B cell (primary cell): ENCODE measurements at regions not wholly inside any gene's neighbourhood (a gene's known extent, or its start where the extent isn't known, plus 50 kb on each side); places are given as distances from the start of the nearest gene placed in this dataset.

Source experiments
- ATAC-seq: fragments of 200-7000 bp; cut with Tn5 transposase; one replicate; pipeline ENCODE4 v1.10.0; 2021; ENCODE audit warnings: low read depth, mild to moderate bottlenecking, moderate number of reproducible peaks, moderate library complexity
- CTCF ChIA-PET: fragments of 350-600 bp; sonication (Branson Sonifier 250); formaldehyde crosslinking; loops from one replicate; lab custom pipeline; 2021; ENCODE audit warnings: antibody characterized with exemption, inconsistent platforms; lab: Charles Lee
- POLR2A ChIA-PET: fragments of 350-600 bp; sonication (Branson Sonifier 250); formaldehyde crosslinking; loops from one replicate; lab custom pipeline; 2021; ENCODE audit warnings: antibody characterized with exemption; lab: Charles Lee
- DNase-seq: peaks from one replicate; pipeline ENCODE4 v3.0.0; 2013
- H2AFZ ChIP-seq: 2 replicates; pipeline ENCODE4 v1.6.1; 2012; ENCODE audit warnings: mild to moderate bottlenecking, low read depth, low read length; ENCODE audit not compliant: insufficient read depth, poor library complexity, severe bottlenecking
- H3K27ac ChIP-seq, 2 donors: 1 replicate in 1 of 2; 2 replicates in 1 of 2; pipeline ENCODE4 v1.5.1; 2012 to 2013; ENCODE audit warnings: low read length in 2 of 2, mild to moderate bottlenecking in 2 of 2, moderate library complexity in 1 of 2
- H3K27me3 ChIP-seq, 4 experiments: fragments of 200-600 bp in 1 of 4; sonication (generic) in 1 of 4; replicated peaks in 1 of 4; 1 replicate in 2 of 4; 2 replicates in 2 of 4; pipeline versions ENCODE4 v1.6.1 to v1.7.0; 2013 to 2016; ENCODE audit warnings: low read length in 3 of 4, mild to moderate bottlenecking in 2 of 4, mixed read lengths in 1 of 4, moderate library complexity in 1 of 4; ENCODE audit not compliant: insufficient read depth in 4 of 4, control insufficient read depth in 3 of 4; ENCODE audit errors: control extremely low read depth in 1 of 4
- H3K36me3 ChIP-seq, 2 experiments: replicated peaks in 1 of 2; 1 replicate in 1 of 2; 2 replicates in 1 of 2; pipeline versions ENCODE4 v1.6.1 to v1.7.1; 2013; ENCODE audit warnings: low read length in 1 of 2; ENCODE audit not compliant: insufficient read depth in 2 of 2, control insufficient read depth in 1 of 2; ENCODE audit errors: control extremely low read depth in 1 of 2, extremely low read depth in 1 of 2
- H3K4me1 ChIP-seq, 2 donors: fragments of 200-600 bp in 1 of 2; sonication (generic) in 1 of 2; 1 replicate in 1 of 2; 2 replicates in 1 of 2; pipeline versions ENCODE4 v1.5.1 to v1.6.1; 2013 to 2017; ENCODE audit warnings: low read length in 2 of 2; ENCODE audit not compliant: control insufficient read depth in 2 of 2, insufficient read depth in 2 of 2
- H3K4me2 ChIP-seq: replicated peaks from 2 replicates; pipeline ENCODE3; 2012; ENCODE audit warnings: mild to moderate bottlenecking, low read depth, low read length; ENCODE audit not compliant: poor library complexity, severe bottlenecking
- H3K4me3 ChIP-seq, 5 experiments: fragments of 200-600 bp in 1 of 5; sonication (generic) in 1 of 5; 1 replicate in 3 of 5; 2 replicates in 2 of 5; pipeline versions ENCODE4 v1.5.1 to v1.7.0; 2011 to 2016; ENCODE audit warnings: low read length in 4 of 5, mild to moderate bottlenecking in 4 of 5, low read depth in 2 of 5, control low read depth in 1 of 5, moderate library complexity in 1 of 5; ENCODE audit not compliant: insufficient read depth in 1 of 5; ENCODE audit errors: control extremely low read depth in 1 of 5, extremely low read depth in 1 of 5
- H3K79me2 ChIP-seq: fragments of 200-600 bp; sonication (generic); one replicate; pipeline ENCODE4 v1.6.0; 2016; ENCODE audit warnings: low read length; ENCODE audit not compliant: control insufficient read depth, insufficient read depth
- H3K9ac ChIP-seq: fragments of 200-600 bp; sonication (generic); 2 replicates; pipeline ENCODE4 v1.6.1; 2017; ENCODE audit warnings: mild to moderate bottlenecking, low read length, moderate library complexity
- H3K9me3 ChIP-seq, 3 donors: one replicate each; pipeline versions ENCODE4 v1.6.1 to v1.7.1; 2013; ENCODE audit warnings: low read length in 2 of 3; ENCODE audit not compliant: control insufficient read depth in 2 of 3, insufficient read depth in 1 of 3; ENCODE audit errors: control extremely low read depth in 1 of 3
- H4K20me1 ChIP-seq: 2 replicates; pipeline ENCODE4 v1.6.0; 2012; ENCODE audit warnings: mild to moderate bottlenecking, low read length; ENCODE audit not compliant: insufficient read depth, control insufficient read depth, poor library complexity, severe bottlenecking
- H3K27ac Mint-ChIP-seq: one replicate; pipeline ENCODE4 v1.8.0; 2021; ENCODE audit warnings: mixed read lengths
- H3K27me3 Mint-ChIP-seq: one replicate; pipeline ENCODE4 v1.8.0; 2021; ENCODE audit warnings: mixed read lengths
- H3K4me1 Mint-ChIP-seq: one replicate; pipeline ENCODE4 v1.8.0; 2021; ENCODE audit warnings: mixed read lengths
- H3K4me3 Mint-ChIP-seq: one replicate; pipeline ENCODE4 v1.8.0; 2021; ENCODE audit warnings: mixed read lengths
- H3K9me3 Mint-ChIP-seq: one replicate; pipeline ENCODE4 v1.8.0; 2022; ENCODE audit warnings: mixed read lengths; ENCODE audit not compliant: insufficient read depth
- EZH2 ChIP-seq: IDR thresholded peaks from 2 replicates; pipeline ENCODE4 v1.6.1; 2012; ENCODE audit warnings: borderline replicate concordance, low read depth, mild to moderate bottlenecking, moderate library complexity, low read length; ENCODE audit not compliant: insufficient read depth, poor library complexity, severe bottlenecking
- WGBS: methylation state at CpG from one replicate; pipeline ENCODE4 v1.1.5; 2013; ENCODE audit warnings: missing lambda C conversion rate; ENCODE audit not compliant: insufficient coverage; 5-methylcytosine and 5-hydroxymethylcytosine counted together
- intact Hi-C: fragments of 100-400 bp; cut with micrococcal nuclease; formaldehyde crosslinking; loops from one replicate; pipeline ENCODE4 v1.10.0; 2022
- TF ChIP-seq, protein P1 (sequence below): fragments of 200-600 bp; IDR thresholded peaks from one replicate; pipeline ENCODE4 v1.8.0; 2022; ENCODE audit warnings: antibody characterized with exemption, mild to moderate bottlenecking

- TF ChIP-seq, protein P1, sequence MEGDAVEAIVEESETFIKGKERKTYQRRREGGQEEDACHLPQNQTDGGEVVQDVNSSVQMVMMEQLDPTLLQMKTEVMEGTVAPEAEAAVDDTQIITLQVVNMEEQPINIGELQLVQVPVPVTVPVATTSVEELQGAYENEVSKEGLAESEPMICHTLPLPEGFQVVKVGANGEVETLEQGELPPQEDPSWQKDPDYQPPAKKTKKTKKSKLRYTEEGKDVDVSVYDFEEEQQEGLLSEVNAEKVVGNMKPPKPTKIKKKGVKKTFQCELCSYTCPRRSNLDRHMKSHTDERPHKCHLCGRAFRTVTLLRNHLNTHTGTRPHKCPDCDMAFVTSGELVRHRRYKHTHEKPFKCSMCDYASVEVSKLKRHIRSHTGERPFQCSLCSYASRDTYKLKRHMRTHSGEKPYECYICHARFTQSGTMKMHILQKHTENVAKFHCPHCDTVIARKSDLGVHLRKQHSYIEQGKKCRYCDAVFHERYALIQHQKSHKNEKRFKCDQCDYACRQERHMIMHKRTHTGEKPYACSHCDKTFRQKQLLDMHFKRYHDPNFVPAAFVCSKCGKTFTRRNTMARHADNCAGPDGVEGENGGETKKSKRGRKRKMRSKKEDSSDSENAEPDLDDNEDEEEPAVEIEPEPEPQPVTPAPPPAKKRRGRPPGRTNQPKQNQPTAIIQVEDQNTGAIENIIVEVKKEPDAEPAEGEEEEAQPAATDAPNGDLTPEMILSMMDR: no peak
- no peak for TF ChIP-seq EZH2
- ChIA-PET POLR2A (interaction anchor here (0.6 kb wide), 1 partner anchor 104 kb away, joined by 6 read pairs; no protein-coding TSS in a partner anchor), CTCF (interaction anchor here (0.7 to 1.7 kb wide), 3 partner anchors 10 to 261 kb away, joined by 3 to 4 read pairs (median 4); no protein-coding TSS in a partner anchor)
- intact Hi-C loops: no loop called here
- DNase-seq (no peak), ATAC-seq (no peak)
- H3K36me3 ChIP-seq: no peaks in the 10 kb centered on the region
- Mint-ChIP-seq H3K4me1 (peaks cover 6% of the 10 kb centered on the region), H3K27ac (no peak overlapping the region), H3K4me3 (peak overlapping the region; percentile 33), H3K9me3 (no peaks in the 10 kb centered on the region), H3K27me3 (no peaks in the 10 kb centered on the region)
- H2AFZ ChIP-seq: no peak overlapping the region
- H3K79me2 ChIP-seq: no peaks in the 10 kb centered on the region
- no peaks in the 10 kb centered on the region for H3K27me3 ChIP-seq
- H3K9me3 ChIP-seq: no peaks in the 10 kb centered on the region
- H3K9ac ChIP-seq: no peak overlapping the region
- H3K4me3 ChIP-seq: no peak overlapping the region
- WGBS: no CpG with 5 or more reads among the region's 3 CpGs
- no peak overlapping the region for H3K4me2 ChIP-seq
- H3K4me1 ChIP-seq: no peaks in the 10 kb centered on the region
- no peak overlapping the region for H3K27ac ChIP-seq
- H4K20me1 ChIP-seq: no peaks in the 10 kb centered on the region
Observed at GRCh38 chr2:212892193-212892592, 259.2 kb downstream of the IKZF2 start.

DNA sequence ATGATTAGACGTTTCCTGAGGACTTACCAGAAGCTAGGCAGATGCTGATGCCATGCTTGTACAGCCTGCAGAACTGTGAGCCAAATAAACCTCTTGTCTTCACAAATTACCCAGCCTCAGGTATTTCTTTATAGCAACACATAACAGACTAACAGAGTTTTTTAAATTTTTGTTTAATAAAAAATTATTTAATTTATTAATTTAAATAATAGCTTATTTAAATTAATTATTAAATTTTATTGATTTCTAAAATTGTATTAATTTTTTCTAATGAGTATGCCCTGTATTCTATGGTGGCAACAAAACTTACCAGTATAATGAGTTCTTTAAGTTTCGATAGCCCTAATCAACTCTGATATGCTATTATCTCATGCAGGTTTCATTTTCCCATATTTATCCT, 259.8 kb downstream of the IKZF2 start:
- Mint-ChIP-seq H3K27ac (no peak overlapping the region), H3K9me3 (peaks cover 2% of the 10 kb centered on the region), H3K4me1 (peaks cover 6% of the 10 kb centered on the region), H3K4me3 (no peak overlapping the region), H3K27me3 (no peaks in the 10 kb centered on the region)
- Histone ChIP-seq H3K4me1 (no peaks in the 10 kb centered on the region), H3K79me2 (no peaks in the 10 kb centered on the region), H3K4me2 (no peak overlapping the region), H3K27ac (no peak overlapping the region), H3K4me3 (no peak overlapping the region), H4K20me1 (no peaks in the 10 kb centered on the region), H3K9ac (no peak overlapping the region), H3K9me3 (no peaks in the 10 kb centered on the region), H3K36me3 (no peaks in the 10 kb centered on the region), H2AFZ (no peak overlapping the region), H3K27me3 (no peaks in the 10 kb centered on the region)
- ChIA-PET POLR2A (interaction anchor here (0.6 kb wide), 1 partner anchor 104 kb away, joined by 6 read pairs; no protein-coding TSS in a partner anchor), CTCF (interaction anchor here (1.4 to 1.7 kb wide), 2 partner anchors 10 to 262 kb away, joined by 3 to 4 read pairs; no protein-coding TSS in a partner anchor)
- no CpG with 5 or more reads among the region's 2 CpGs for WGBS
- ATAC-seq (no peak), DNase-seq (no peak)
- TF ChIP-seq EZH2: no peak
- TF ChIP-seq, protein P1: no peak
- intact Hi-C loops: no loop called here
